NCI-H2107 (cell line): ENCODE measurements at regions not wholly inside any gene's neighbourhood (a gene's known extent, or its start where the extent isn't known, plus 50 kb on each side); places are given as distances from the start of the nearest gene placed in this dataset.

Experiments
- DNase-seq: peaks from one replicate; lab custom pipeline; 2025; lab: John Stamatoyannopoulos, UW

- DNase-seq, result no peak
Observed at GRCh38 chr10:83165265-83165664, 974.0 kb upstream of the GHITM start.

- DNase-seq, result no peak
Observed at GRCh38 chr10:83166344-83166743, 973.0 kb upstream of the GHITM start.

- DNase-seq, result no peak
Observed at GRCh38 chr10:83167081-83167480, 972.2 kb upstream of the GHITM start.

GRCh38 chr10:83176901-83177300 is 962.4 kb upstream of the GHITM start:
- no peak for DNase-seq

GRCh38 chr10:83178526-83178925 is 960.8 kb upstream of the GHITM start:
- no peak for DNase-seq

- no peak for DNase-seq
Observed at GRCh38 chr10:83179371-83179770, 959.9 kb upstream of the GHITM start.

GRCh38 chr10:83182076-83182475 is 957.2 kb upstream of the GHITM start:
- DNase-seq, result no peak

GRCh38 chr10:83184641-83185040 is 954.7 kb upstream of the GHITM start:
- DNase-seq, result no peak

GRCh38 chr10:83190614-83191013 is 948.7 kb upstream of the GHITM start:
- DNase-seq, result no peak

- DNase-seq, result no peak
Observed at GRCh38 chr10:83193026-83193425, 946.3 kb upstream of the GHITM start.

GRCh38 chr10:83195021-83195420 is 944.3 kb upstream of the GHITM start:
- no peak for DNase-seq

- DNase-seq, result no peak
Observed at GRCh38 chr10:83199374-83199773, 939.9 kb upstream of the GHITM start.

- no peak for DNase-seq
Observed at GRCh38 chr10:83205861-83206260, 933.4 kb upstream of the GHITM start.

- no peak for DNase-seq
Observed at GRCh38 chr10:83212632-83213334, 926.5 kb upstream of the GHITM start.

GRCh38 chr10:83214136-83214535 is 925.2 kb upstream of the GHITM start:
- no peak for DNase-seq

GRCh38 chr10:83218205-83218604 is 921.1 kb upstream of the GHITM start:
- DNase-seq, result no peak

GRCh38 chr10:83222300-83222699 is 917.0 kb upstream of the GHITM start:
- no peak for DNase-seq

GRCh38 chr10:83222832-83223742 is 916.2 kb upstream of the GHITM start:
- no peak for DNase-seq

GRCh38 chr10:83225781-83226180 is 913.5 kb upstream of the GHITM start:
- DNase-seq, result no peak

- no peak for DNase-seq
Observed at GRCh38 chr10:83229991-83230390, 909.3 kb upstream of the GHITM start.

GRCh38 chr10:83233691-83234090 is 905.6 kb upstream of the GHITM start:
- no peak for DNase-seq

- DNase-seq, result no peak
Observed at GRCh38 chr10:83248106-83248631, 891.1 kb upstream of the GHITM start.

- no peak for DNase-seq
Observed at GRCh38 chr10:83250396-83250795, 888.9 kb upstream of the GHITM start.
